HG03045 (cell line): ENCODE measurements at regions not wholly inside any gene's neighbourhood (a gene's known extent, or its start where the extent isn't known, plus 50 kb on each side); places are given as distances from the start of the nearest gene placed in this dataset.

Experiments used
- ATAC-seq: cut with Tn5 transposase; IDR thresholded peaks from one replicate; pipeline ENCODE4 v1.9.1; 2021; ENCODE audit warnings: mild to moderate bottlenecking, moderate library complexity; ENCODE audit not compliant: unreplicated experiment

DNA sequence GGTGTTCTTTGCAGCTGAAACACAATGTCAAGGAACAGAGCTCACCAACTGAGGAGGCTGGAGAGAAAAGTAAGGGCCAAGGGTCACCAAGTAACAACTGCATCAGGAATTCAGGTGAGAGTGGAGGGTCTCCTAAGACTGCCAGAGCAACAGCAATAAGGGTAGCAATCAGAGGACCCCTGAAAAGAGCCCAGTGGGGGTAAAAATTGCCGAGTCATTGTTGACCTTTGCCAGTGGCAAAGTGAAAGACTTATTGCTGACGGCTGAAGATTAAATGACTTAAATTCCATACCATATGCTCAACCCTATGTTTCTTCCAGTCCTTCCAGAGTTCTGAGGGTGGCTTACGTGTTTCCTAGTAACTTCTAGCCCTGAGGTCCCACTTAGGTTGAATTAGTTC is 51.9 kb upstream of the ARHGAP42 start:
- no peak for ATAC-seq

- ATAC-seq, result no peak
Observed at GRCh38 chr11:100636536-100636935, 50.6 kb upstream of the ARHGAP42 start.
